GM18508 (cell line): ENCODE measurements at regions not wholly inside any gene's neighbourhood (a gene's known extent, or its start where the extent isn't known, plus 50 kb on each side); places are given as distances from the start of the nearest gene placed in this dataset.

ENCODE experiments used
- ATAC-seq: cut with Tn5 transposase; IDR thresholded peaks from one replicate; pipeline ENCODE4 v1.9.1; 2021; ENCODE audit warnings: moderate number of reproducible peaks; ENCODE audit not compliant: insufficient read depth, unreplicated experiment

- no peak for ATAC-seq
Measured at GRCh38 chr5:107325866-107326265, 344.9 kb downstream of the EFNA5 start.

GRCh38 chr5:107324809-107325208, 345.9 kb downstream of the EFNA5 start:
- no peak for ATAC-seq

- ATAC-seq = no peak
Measured at GRCh38 chr5:107324071-107324470, 346.7 kb downstream of the EFNA5 start.

- no peak for ATAC-seq
Measured at GRCh38 chr5:107323536-107323935, 347.2 kb downstream of the EFNA5 start.

- ATAC-seq = no peak
Measured at GRCh38 chr5:107322936-107323335, 347.8 kb downstream of the EFNA5 start.

- no peak for ATAC-seq
Measured at GRCh38 chr5:107321906-107322305, 348.8 kb downstream of the EFNA5 start.

- no peak for ATAC-seq
Measured at GRCh38 chr5:107320846-107321245, 349.9 kb downstream of the EFNA5 start.

- ATAC-seq = no peak
Measured at GRCh38 chr5:107320376-107320775, 350.4 kb downstream of the EFNA5 start.

GRCh38 chr5:107319901-107320300, 350.8 kb downstream of the EFNA5 start:
- no peak for ATAC-seq

GRCh38 chr5:107314330-107314729, 356.4 kb downstream of the EFNA5 start:
- ATAC-seq = no peak

- ATAC-seq = no peak
Measured at GRCh38 chr5:107313921-107314320, 356.8 kb downstream of the EFNA5 start.

- ATAC-seq = no peak
Measured at GRCh38 chr5:107313098-107313497, 357.6 kb downstream of the EFNA5 start.

- ATAC-seq = no peak
Measured at GRCh38 chr5:107310181-107310580, 360.6 kb downstream of the EFNA5 start.

- no peak for ATAC-seq
Measured at GRCh38 chr5:107306594-107306993, 364.1 kb downstream of the EFNA5 start.

GRCh38 chr5:107306002-107306401, 364.7 kb downstream of the EFNA5 start:
- no peak for ATAC-seq

GRCh38 chr5:107304684-107305083, 366.1 kb downstream of the EFNA5 start:
- ATAC-seq = no peak

GRCh38 chr5:107303171-107303968, 367.4 kb downstream of the EFNA5 start:
- no peak for ATAC-seq

- peak; percentile 39 for ATAC-seq
Measured at GRCh38 chr5:107302441-107302840, 368.3 kb downstream of the EFNA5 start.

- ATAC-seq = no peak
Measured at GRCh38 chr5:107301999-107302398, 368.7 kb downstream of the EFNA5 start.

- no peak for ATAC-seq
Measured at GRCh38 chr5:107300721-107301327, 369.9 kb downstream of the EFNA5 start.

- no peak for ATAC-seq
Measured at GRCh38 chr5:107296572-107296971, 374.2 kb downstream of the EFNA5 start.

GRCh38 chr5:107295914-107296313, 374.8 kb downstream of the EFNA5 start:
- ATAC-seq = no peak
